HEK293 (cell line): ENCODE measurements at regions not wholly inside any gene's neighbourhood (a gene's known extent, or its start where the extent isn't known, plus 50 kb on each side); places are given as distances from the start of the nearest gene placed in this dataset.

Source experiments
- CTCF ChIA-PET: fragments of 350-600 bp; formaldehyde crosslinking; extraction: SDS; loops from one replicate; lab custom pipeline; 2021; ENCODE audit warnings: antibody characterized with exemption; lab: Yijun Ruan, JAX
- POLR2A ChIA-PET: fragments of 300-600 bp; formaldehyde crosslinking; extraction: SDS; loops from one replicate; lab custom pipeline; 2020; ENCODE audit warnings: antibody characterized with exemption, inconsistent platforms; lab: Yijun Ruan, JAX
- H3K27ac ChIP-seq: fragments of 200-500 bp; sonication (Bioruptor generic); 2 replicates; pipeline ENCODE4 v1.5.1; 2014; ENCODE audit warnings: low read depth, low read length, control low read depth, inconsistent platforms; ENCODE audit errors: extremely low read depth
- H3K36me3 ChIP-seq, 2 experiments: fragments of 200-500 bp in 1 of 2; sonication (Bioruptor generic) in 1 of 2; 1 replicate in 1 of 2; 2 replicates in 1 of 2; pipeline ENCODE4 v1.5.1; 2014 to 2017; ENCODE audit warnings: inconsistent platforms in 2 of 2, low read length in 2 of 2; ENCODE audit not compliant: control insufficient read depth in 2 of 2, insufficient read depth in 1 of 2
- H3K4me1 ChIP-seq: fragments of 200-500 bp; sonication (Bioruptor generic); 2 replicates; pipeline ENCODE4 v1.5.1; 2014; ENCODE audit warnings: mild to moderate bottlenecking, low read length, inconsistent platforms; ENCODE audit not compliant: control insufficient read depth, insufficient read depth
- H3K4me3 ChIP-seq: 2 replicates; pipeline ENCODE4 v1.5.1; 2011; ENCODE audit warnings: low read depth, mild to moderate bottlenecking, control low read depth, low read length, moderate library complexity
- H3K9me3 ChIP-seq: fragments of 200-500 bp; sonication (Bioruptor generic); 2 replicates; pipeline ENCODE4 v1.5.1; 2014; ENCODE audit warnings: low read depth, low read length, inconsistent platforms; ENCODE audit not compliant: control insufficient read depth, insufficient read depth
- EGR2 ChIP-seq: fragments of 450-650 bp; formaldehyde crosslinking; IDR thresholded peaks from 2 replicates; pipeline ENCODE4 v1.5.1; 2016; ENCODE audit warnings: low read depth, missing biosample characterization, missing genetic modification characterization
- GFI1B ChIP-seq: fragments of 450-650 bp; formaldehyde crosslinking; IDR thresholded peaks from 2 replicates; pipeline ENCODE4 v1.5.1; 2016; ENCODE audit warnings: missing biosample characterization, missing genetic modification characterization
- GLIS2 ChIP-seq: fragments of 450-650 bp; formaldehyde crosslinking; IDR thresholded peaks from 2 replicates; pipeline ENCODE4 v1.5.1; 2016; ENCODE audit warnings: missing biosample characterization, missing genetic modification characterization
- PRDM1 ChIP-seq: fragments of 450-650 bp; formaldehyde crosslinking; IDR thresholded peaks from 2 replicates; pipeline ENCODE4; 2016; ENCODE audit warnings: missing biosample characterization, missing genetic modification characterization
- ZEB2 ChIP-seq: fragments of 450-650 bp; formaldehyde crosslinking; IDR thresholded peaks from 2 replicates; pipeline ENCODE4 v1.5.1; 2016; ENCODE audit warnings: missing biosample characterization, missing genetic modification characterization
- ZNF394 ChIP-seq: fragments of 450-650 bp; formaldehyde crosslinking; IDR thresholded peaks from 2 replicates; pipeline ENCODE4 v1.5.1; 2016; ENCODE audit warnings: missing biosample characterization, missing genetic modification characterization, mild to moderate bottlenecking, moderate library complexity, borderline replicate concordance
- ZNF398 ChIP-seq: fragments of 450-650 bp; formaldehyde crosslinking; IDR thresholded peaks from 2 replicates; pipeline ENCODE4 v1.5.1; 2017; ENCODE audit warnings: missing biosample characterization, missing genetic modification characterization
- ZNF514 ChIP-seq: fragments of 450-650 bp; formaldehyde crosslinking; IDR thresholded peaks from 2 replicates; pipeline ENCODE4 v1.5.1; 2016; ENCODE audit warnings: missing biosample characterization, missing genetic modification characterization
- ZNF529 ChIP-seq: fragments of 450-650 bp; formaldehyde crosslinking; IDR thresholded peaks from 2 replicates; pipeline ENCODE4 v1.5.1; 2017; ENCODE audit warnings: missing genetic modification characterization, missing biosample characterization; ENCODE audit not compliant: insufficient replicate concordance
- ZNF571 ChIP-seq: fragments of 450-650 bp; formaldehyde crosslinking; IDR thresholded peaks from 2 replicates; pipeline ENCODE4 v1.5.0; 2017; ENCODE audit warnings: missing biosample characterization, missing genetic modification characterization
- ZNF596 ChIP-seq: fragments of 450-650 bp; IDR thresholded peaks from 2 replicates; pipeline ENCODE4 v1.5.0; 2018; ENCODE audit warnings: missing biosample characterization, mild to moderate bottlenecking, missing genetic modification characterization, moderate library complexity
- ZNF610 ChIP-seq: fragments of 450-650 bp; formaldehyde crosslinking; IDR thresholded peaks from 2 replicates; pipeline ENCODE4 v1.5.1; 2016; ENCODE audit warnings: missing biosample characterization, missing genetic modification characterization, borderline replicate concordance
- ZNF664 ChIP-seq: fragments of 450-650 bp; formaldehyde crosslinking; IDR thresholded peaks from 2 replicates; pipeline ENCODE4 v1.5.1; 2016; ENCODE audit warnings: missing biosample characterization, missing genetic modification characterization
- ZNF670 ChIP-seq: fragments of 450-650 bp; formaldehyde crosslinking; IDR thresholded peaks from 2 replicates; pipeline ENCODE4 v1.5.1; 2016; ENCODE audit warnings: missing biosample characterization, missing genetic modification characterization, low read depth
- ZNF701 ChIP-seq: fragments of 450-650 bp; formaldehyde crosslinking; IDR thresholded peaks from 2 replicates; pipeline ENCODE4 v1.5.1; 2016; ENCODE audit warnings: missing biosample characterization, missing genetic modification characterization
- ZNF830 ChIP-seq: fragments of 450-650 bp; IDR thresholded peaks from 2 replicates; pipeline ENCODE4 v1.5.0; 2018; ENCODE audit warnings: missing biosample characterization, missing genetic modification characterization, low read depth, mild to moderate bottlenecking, moderate library complexity
- TF ChIP-seq, protein P1 (sequence below): fragments of 450-650 bp; formaldehyde crosslinking; IDR thresholded peaks from 2 replicates; pipeline ENCODE4 v1.5.1; 2016; ENCODE audit warnings: missing biosample characterization, missing genetic modification characterization
- TF ChIP-seq, protein P2 (sequence below): fragments of 450-650 bp; formaldehyde crosslinking; IDR thresholded peaks from 2 replicates; pipeline ENCODE4 v1.5.1; 2016; ENCODE audit warnings: missing biosample characterization, missing genetic modification characterization, borderline replicate concordance

DNA sequence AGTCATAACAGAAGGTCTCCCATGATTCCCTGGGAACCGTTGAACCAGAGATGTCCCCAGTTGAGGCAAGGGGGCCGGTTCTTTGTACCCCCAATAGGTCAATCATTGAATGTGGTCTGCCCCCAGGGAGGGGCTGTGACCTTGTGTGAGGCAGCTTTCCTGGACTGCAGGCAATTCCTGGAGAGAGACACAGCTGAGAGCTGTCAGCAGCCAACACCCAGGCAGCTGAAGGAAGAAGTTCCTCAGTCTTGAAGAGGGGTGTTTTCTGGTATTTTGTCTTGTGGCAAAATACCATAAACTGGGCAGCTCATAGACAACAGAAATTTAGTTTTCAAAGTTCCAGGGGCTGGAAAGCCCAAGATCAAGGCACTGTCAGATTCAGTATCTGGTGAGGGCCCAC lies 185.7 kb upstream of the ATP6AP2 start:
- no peak overlapping the region for H3K27ac ChIP-seq
- no peaks in the 10 kb centered on the region for H3K36me3 ChIP-seq
- no peak for TF ChIP-seq PRDM1
- TF ChIP-seq, all 188 proteins: peak for 0
- POLR2A ChIA-PET = interaction anchor here (0.6 kb wide), 1 partner anchor 137 kb away, joined by 3 read pairs; no protein-coding TSS in a partner anchor
- Histone ChIP-seq H3K4me3 (no peak overlapping the region), H3K4me1 (no peaks in the 10 kb centered on the region), H3K9me3 (no peaks in the 10 kb centered on the region)
- CTCF ChIA-PET = interaction anchor here (1.0 kb wide), 1 partner anchor 149 kb away, joined by 4 read pairs; no protein-coding TSS in a partner anchor

DNA sequence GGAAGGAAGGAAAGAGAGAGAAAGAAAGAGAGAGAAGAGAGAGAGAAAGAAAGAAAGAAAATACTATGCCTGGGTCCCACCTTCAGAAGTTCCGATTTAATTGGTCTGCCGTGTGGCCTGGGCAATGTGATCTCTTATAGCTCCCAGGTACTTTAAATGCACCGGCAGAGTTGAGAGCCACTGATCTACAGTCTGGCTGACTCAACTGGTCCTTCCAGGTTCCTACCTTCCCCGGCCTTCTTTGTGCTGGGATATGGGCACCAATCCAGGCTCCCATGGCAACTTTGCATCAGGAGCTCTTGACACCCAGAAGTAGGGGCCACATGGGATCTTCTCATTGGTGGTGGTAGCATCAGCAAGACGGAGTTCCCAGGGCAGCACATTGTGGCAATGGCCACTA lies 186.5 kb upstream of the ATP6AP2 start:
- H3K36me3 ChIP-seq = no peaks in the 10 kb centered on the region
- CTCF ChIA-PET = interaction anchor here (0.7 to 1.0 kb wide), 2 partner anchors 21 to 150 kb away, joined by 3 to 4 read pairs; no protein-coding TSS in a partner anchor
- H3K4me3 ChIP-seq = no peak overlapping the region
- TF ChIP-seq GFI1B (tag by site-specific recombination) (no peak), ZNF610 (no peak), ZNF571 (tag by site-specific recombination) (no peak), ZNF596 (tag by site-specific recombination) (no peak), EGR2 (tag by site-specific recombination) (no peak), ZNF398 (tag by site-specific recombination) (no peak), ZNF664 (tag by site-specific recombination) (no peak), ZNF394 (tag by site-specific recombination) (no peak), ZNF830 (tag by site-specific recombination) (no peak), ZNF529 (no peak), ZEB2 (tag by site-specific recombination) (no peak)
- TF ChIP-seq, protein P1, sequence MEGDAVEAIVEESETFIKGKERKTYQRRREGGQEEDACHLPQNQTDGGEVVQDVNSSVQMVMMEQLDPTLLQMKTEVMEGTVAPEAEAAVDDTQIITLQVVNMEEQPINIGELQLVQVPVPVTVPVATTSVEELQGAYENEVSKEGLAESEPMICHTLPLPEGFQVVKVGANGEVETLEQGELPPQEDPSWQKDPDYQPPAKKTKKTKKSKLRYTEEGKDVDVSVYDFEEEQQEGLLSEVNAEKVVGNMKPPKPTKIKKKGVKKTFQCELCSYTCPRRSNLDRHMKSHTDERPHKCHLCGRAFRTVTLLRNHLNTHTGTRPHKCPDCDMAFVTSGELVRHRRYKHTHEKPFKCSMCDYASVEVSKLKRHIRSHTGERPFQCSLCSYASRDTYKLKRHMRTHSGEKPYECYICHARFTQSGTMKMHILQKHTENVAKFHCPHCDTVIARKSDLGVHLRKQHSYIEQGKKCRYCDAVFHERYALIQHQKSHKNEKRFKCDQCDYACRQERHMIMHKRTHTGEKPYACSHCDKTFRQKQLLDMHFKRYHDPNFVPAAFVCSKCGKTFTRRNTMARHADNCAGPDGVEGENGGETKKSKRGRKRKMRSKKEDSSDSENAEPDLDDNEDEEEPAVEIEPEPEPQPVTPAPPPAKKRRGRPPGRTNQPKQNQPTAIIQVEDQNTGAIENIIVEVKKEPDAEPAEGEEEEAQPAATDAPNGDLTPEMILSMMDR (tag by site-specific recombination) = no peak
- H3K27ac ChIP-seq = no peak overlapping the region
- no peaks in the 10 kb centered on the region for H3K9me3 ChIP-seq
- POLR2A ChIA-PET = no interaction called here
- no peaks in the 10 kb centered on the region for H3K4me1 ChIP-seq

DNA sequence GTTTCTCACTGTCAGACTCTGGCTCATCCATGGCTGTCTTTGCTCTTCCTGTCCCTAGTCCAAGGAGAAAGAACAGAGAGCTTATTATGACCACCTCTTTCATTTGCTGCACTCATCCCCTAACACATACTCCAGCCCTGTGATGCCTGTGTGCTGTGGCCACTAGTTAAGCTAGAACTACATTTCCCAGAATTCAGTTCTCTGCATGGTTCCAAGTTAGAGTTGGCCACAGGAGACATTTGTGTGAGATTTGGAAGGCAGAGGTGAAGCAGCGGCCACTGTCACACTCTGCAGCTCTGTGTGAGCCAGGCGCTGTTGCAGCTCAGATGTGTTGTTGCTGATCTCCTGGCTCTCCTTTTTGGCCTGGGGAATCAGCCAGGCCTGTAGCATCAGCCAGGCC lies 188.2 kb upstream of the ATP6AP2 start:
- Histone ChIP-seq H3K4me3 (no peak overlapping the region), H3K27ac (no peak overlapping the region), H3K4me1 (peaks cover 3% of the 10 kb centered on the region; the same call in 1 of the 2 replicates), H3K36me3 (no peaks in the 10 kb centered on the region), H3K9me3 (no peaks in the 10 kb centered on the region)
- no peak for TF ChIP-seq ZNF701 (tag by site-specific recombination)
- TF ChIP-seq ZNF670 = no peak
- TF ChIP-seq, protein P1 (tag by site-specific recombination) = no peak
- no peak for TF ChIP-seq GLIS2 (tag by site-specific recombination)
- TF ChIP-seq, protein P2, sequence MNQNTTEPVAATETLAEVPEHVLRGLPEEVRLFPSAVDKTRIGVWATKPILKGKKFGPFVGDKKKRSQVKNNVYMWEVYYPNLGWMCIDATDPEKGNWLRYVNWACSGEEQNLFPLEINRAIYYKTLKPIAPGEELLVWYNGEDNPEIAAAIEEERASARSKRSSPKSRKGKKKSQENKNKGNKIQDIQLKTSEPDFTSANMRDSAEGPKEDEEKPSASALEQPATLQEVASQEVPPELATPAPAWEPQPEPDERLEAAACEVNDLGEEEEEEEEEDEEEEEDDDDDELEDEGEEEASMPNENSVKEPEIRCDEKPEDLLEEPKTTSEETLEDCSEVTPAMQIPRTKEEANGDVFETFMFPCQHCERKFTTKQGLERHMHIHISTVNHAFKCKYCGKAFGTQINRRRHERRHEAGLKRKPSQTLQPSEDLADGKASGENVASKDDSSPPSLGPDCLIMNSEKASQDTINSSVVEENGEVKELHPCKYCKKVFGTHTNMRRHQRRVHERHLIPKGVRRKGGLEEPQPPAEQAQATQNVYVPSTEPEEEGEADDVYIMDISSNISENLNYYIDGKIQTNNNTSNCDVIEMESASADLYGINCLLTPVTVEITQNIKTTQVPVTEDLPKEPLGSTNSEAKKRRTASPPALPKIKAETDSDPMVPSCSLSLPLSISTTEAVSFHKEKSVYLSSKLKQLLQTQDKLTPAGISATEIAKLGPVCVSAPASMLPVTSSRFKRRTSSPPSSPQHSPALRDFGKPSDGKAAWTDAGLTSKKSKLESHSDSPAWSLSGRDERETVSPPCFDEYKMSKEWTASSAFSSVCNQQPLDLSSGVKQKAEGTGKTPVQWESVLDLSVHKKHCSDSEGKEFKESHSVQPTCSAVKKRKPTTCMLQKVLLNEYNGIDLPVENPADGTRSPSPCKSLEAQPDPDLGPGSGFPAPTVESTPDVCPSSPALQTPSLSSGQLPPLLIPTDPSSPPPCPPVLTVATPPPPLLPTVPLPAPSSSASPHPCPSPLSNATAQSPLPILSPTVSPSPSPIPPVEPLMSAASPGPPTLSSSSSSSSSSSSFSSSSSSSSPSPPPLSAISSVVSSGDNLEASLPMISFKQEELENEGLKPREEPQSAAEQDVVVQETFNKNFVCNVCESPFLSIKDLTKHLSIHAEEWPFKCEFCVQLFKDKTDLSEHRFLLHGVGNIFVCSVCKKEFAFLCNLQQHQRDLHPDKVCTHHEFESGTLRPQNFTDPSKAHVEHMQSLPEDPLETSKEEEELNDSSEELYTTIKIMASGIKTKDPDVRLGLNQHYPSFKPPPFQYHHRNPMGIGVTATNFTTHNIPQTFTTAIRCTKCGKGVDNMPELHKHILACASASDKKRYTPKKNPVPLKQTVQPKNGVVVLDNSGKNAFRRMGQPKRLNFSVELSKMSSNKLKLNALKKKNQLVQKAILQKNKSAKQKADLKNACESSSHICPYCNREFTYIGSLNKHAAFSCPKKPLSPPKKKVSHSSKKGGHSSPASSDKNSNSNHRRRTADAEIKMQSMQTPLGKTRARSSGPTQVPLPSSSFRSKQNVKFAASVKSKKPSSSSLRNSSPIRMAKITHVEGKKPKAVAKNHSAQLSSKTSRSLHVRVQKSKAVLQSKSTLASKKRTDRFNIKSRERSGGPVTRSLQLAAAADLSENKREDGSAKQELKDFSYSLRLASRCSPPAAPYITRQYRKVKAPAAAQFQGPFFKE = no peak
- no peak for TF ChIP-seq ZNF514 (tag by site-specific recombination)
- ChIA-PET CTCF (interaction anchor here (0.6 kb wide), 1 partner anchor 176 kb away, joined by 3 read pairs; no protein-coding TSS in a partner anchor), POLR2A (no interaction called here)
